ENCODE measurements at regions not wholly inside any gene's neighbourhood (a gene's known extent, or its start where the extent isn't known, plus 50 kb on each side); places are given as distances from the start of the nearest gene placed in this dataset.

DNA sequence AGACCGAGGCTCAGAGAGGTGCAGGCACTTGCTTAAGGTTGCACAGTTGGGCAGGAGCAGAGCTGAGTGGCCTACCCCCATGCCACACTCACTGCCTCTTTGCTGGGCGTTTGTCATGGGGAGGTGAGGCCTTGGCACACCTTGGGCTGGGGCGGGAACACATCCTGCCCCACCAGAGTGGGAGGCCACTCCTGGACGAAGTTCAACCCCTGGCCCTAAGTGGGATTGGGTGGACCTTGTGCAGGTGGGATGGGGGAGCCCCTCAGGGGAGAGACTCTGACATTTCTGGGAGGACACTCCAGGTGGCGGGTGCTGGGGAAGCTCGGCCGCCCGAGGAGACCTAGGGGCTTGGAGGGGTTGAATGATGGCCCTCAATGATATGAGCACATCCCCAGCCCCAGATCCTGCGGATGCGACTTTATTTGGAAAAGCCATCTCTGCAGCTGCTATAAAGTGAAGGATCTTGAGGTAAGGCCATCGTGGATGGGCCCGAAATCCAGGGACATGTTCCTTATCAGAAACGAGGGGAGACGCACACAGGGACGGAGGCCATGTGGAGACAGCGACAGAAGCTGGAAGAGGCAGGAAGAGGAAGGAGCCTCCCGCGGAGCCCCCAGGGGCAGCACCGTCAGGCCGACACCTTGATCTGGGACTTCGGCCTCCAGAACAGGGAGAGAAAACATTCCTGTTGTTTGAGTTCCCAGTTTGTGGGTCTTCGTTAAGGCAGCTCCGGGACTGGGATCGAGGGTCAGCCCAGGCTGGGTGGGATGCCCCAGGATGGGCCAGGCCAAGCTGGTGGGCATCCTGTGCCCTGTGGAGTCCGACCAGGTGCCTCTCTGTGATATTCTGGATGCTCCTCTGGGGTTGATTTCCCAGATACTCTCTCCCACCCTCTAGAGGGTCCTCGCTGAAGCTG lies 111.6 kb upstream of the LRPAP1 start:
- H3K27me3 Mint-ChIP-seq (ENCODE audit: insufficient read depth, low read depth) = peaks cover 7% of the 10 kb centered on the region
- no peak overlapping the region for H3K4me2 ChIP-seq

DNA sequence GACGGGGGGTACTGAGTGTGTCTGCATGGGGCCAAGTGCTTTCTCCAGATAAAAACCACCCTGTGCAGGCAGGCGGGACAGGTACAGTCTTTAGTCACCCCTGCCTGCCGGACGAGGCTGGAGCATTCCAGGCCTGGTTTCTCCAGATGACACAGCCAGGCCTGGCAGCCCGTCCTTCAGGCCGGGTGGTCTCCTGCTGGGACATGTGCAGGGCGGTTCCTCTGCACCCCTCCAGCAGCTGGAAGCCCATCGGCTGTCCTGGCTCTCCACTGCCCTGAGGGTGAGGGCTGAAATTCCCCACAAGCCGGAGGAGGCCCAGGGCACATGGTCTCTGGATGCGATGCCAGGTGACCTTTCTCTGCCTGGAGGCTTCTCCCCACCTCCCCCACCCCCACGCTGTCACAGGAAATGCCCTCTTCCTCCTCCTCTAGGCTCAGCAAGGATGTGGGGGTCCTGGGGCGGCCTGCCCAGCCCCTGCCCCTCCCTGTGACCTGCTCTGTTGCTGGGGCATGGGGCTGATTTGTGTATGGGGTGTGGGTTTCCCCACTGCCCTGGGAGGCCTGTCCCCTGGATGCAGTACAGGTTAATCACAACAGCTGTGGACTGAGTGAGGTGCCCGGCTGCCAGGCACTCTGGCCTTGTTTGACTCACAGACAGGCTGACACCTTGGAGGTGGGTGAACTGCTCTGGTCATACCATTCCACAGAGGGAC lies 110.7 kb upstream of the LRPAP1 start:
- Histone ChIP-seq H2AFZ (replicated peaks) (no peak overlapping the region), H3K36me3 (no peaks in the 10 kb centered on the region), H3K27me3 (no peaks in the 10 kb centered on the region), H3K9me3 (ENCODE audit: low read depth) (no peaks in the 10 kb centered on the region), H3K4me3 (no peak overlapping the region), H3K27ac (no peak overlapping the region), H3K4me2 (no peak overlapping the region), H3K9ac (no peak overlapping the region), H3K4me1 (no peaks in the 10 kb centered on the region), H3F3A (ENCODE audit: low read depth) (no peaks in the 10 kb centered on the region), H3K79me2 (ENCODE audit: low read depth) (no peaks in the 10 kb centered on the region), H4K20me1 (ENCODE audit: low read depth) (no peaks in the 10 kb centered on the region)
- Mint-ChIP-seq H3K9me3 (peaks cover 2% of the 10 kb centered on the region), H3K27me3 (ENCODE audit: insufficient read depth, low read depth) (peaks cover 7% of the 10 kb centered on the region), H3K36me3 (no peaks in the 10 kb centered on the region), H3K27ac (no peak overlapping the region), H3K4me3 (no peak overlapping the region), H3K4me1 (peaks cover 9% of the 10 kb centered on the region)
- DNase-seq (ENCODE audit: low spot score) = no peak
- no peak for TF ChIP-seq EZH2phosphoT487 (IDR thresholded peaks at IDR 0.05)
- no peak for TF ChIP-seq EZH2 (IDR thresholded peaks at IDR 0.05)
- TF ChIP-seq, protein P1, sequence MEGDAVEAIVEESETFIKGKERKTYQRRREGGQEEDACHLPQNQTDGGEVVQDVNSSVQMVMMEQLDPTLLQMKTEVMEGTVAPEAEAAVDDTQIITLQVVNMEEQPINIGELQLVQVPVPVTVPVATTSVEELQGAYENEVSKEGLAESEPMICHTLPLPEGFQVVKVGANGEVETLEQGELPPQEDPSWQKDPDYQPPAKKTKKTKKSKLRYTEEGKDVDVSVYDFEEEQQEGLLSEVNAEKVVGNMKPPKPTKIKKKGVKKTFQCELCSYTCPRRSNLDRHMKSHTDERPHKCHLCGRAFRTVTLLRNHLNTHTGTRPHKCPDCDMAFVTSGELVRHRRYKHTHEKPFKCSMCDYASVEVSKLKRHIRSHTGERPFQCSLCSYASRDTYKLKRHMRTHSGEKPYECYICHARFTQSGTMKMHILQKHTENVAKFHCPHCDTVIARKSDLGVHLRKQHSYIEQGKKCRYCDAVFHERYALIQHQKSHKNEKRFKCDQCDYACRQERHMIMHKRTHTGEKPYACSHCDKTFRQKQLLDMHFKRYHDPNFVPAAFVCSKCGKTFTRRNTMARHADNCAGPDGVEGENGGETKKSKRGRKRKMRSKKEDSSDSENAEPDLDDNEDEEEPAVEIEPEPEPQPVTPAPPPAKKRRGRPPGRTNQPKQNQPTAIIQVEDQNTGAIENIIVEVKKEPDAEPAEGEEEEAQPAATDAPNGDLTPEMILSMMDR (IDR thresholded peaks at IDR 0.05) = no peak

More for the DNA sequence above, 111.6 kb upstream of the LRPAP1 start:
- no peaks in the 10 kb centered on the region for H3K27me3 ChIP-seq
- Mint-ChIP-seq H3K36me3 (no peaks in the 10 kb centered on the region), H3K27ac (peak overlapping the region; percentile 84), H3K9me3 (peaks cover 2% of the 10 kb centered on the region), H3K4me1 (peaks cover 9% of the 10 kb centered on the region), H3K4me3 (no peak overlapping the region)
- H3K4me1 ChIP-seq = no peaks in the 10 kb centered on the region
- H3K4me3 ChIP-seq = no peak overlapping the region
- no peak overlapping the region for H3K27ac ChIP-seq
- H3K36me3 ChIP-seq = no peaks in the 10 kb centered on the region
- no peaks in the 10 kb centered on the region for H4K20me1 ChIP-seq (ENCODE audit: low read depth)
- no peaks in the 10 kb centered on the region for H3F3A ChIP-seq (ENCODE audit: low read depth)
- no peak for DNase-seq (ENCODE audit: low spot score)
- TF ChIP-seq EZH2phosphoT487 (IDR thresholded peaks at IDR 0.05) (no peak), EZH2 (IDR thresholded peaks at IDR 0.05) (no peak)
- TF ChIP-seq, protein P1 (IDR thresholded peaks at IDR 0.05) = no peak
- H3K9ac ChIP-seq = no peak overlapping the region
- no peak overlapping the region for H2AFZ ChIP-seq (replicated peaks)
- H3K79me2 ChIP-seq (ENCODE audit: low read depth) = no peaks in the 10 kb centered on the region
- no peaks in the 10 kb centered on the region for H3K9me3 ChIP-seq (ENCODE audit: low read depth)

DNA sequence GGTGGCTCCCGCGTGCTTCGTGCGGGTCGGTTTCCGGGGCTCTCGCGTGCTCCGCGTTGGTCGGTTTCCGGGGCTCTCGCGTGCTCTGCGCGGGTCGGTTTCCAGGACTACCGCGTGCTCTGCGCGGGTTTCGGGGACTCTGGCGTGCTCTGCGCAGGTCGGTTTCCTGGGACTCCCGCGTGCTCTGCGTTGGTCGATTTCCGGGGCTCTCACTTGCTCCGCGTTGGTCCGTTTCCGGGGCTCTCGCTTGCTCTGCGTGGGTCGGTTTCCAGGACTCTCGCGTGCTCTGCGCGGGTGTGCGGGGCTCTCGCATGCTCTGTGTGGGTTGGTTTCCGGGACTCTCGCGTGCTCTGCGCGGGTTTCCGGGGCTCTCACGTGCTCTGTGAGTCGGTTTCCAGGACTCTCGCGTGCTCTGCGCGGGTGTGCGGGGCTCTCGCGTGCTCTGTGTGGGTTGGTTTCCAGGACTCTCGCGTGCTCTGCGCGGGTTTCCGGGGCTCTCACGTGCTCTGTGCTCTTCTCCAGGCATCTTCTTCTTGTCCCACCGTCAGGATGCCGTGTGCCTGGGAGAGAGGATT lies 109.9 kb upstream of the LRPAP1 start:
- no peak overlapping the region for H3K4me2 ChIP-seq
- no peak for DNase-seq (ENCODE audit: low spot score)
- H3K27me3 ChIP-seq = no peaks in the 10 kb centered on the region
- H3K4me3 ChIP-seq = no peak overlapping the region
- no peaks in the 10 kb centered on the region for H3F3A ChIP-seq (ENCODE audit: low read depth)
- H3K36me3 ChIP-seq = no peaks in the 10 kb centered on the region
- no peak overlapping the region for H3K4me3 Mint-ChIP-seq
- no peak overlapping the region for H3K27ac Mint-ChIP-seq
- H4K20me1 ChIP-seq (ENCODE audit: low read depth) = no peaks in the 10 kb centered on the region
- H3K9me3 Mint-ChIP-seq = peaks cover 5% of the 10 kb centered on the region
- H3K4me1 ChIP-seq = no peaks in the 10 kb centered on the region
- no peaks in the 10 kb centered on the region for H3K79me2 ChIP-seq (ENCODE audit: low read depth)
- TF ChIP-seq EZH2phosphoT487 (IDR thresholded peaks at IDR 0.05) = no peak
- TF ChIP-seq, protein P1 (IDR thresholded peaks at IDR 0.05) = no peak
- TF ChIP-seq EZH2 (IDR thresholded peaks at IDR 0.05) = no peak
- no peak overlapping the region for H3K27ac ChIP-seq
- peaks cover 7% of the 10 kb centered on the region for H3K27me3 Mint-ChIP-seq (ENCODE audit: insufficient read depth, low read depth)
- no peak overlapping the region for H2AFZ ChIP-seq (replicated peaks)
- peaks cover 9% of the 10 kb centered on the region for H3K4me1 Mint-ChIP-seq
- H3K9me3 ChIP-seq (ENCODE audit: low read depth) = no peaks in the 10 kb centered on the region
- no peaks in the 10 kb centered on the region for H3K36me3 Mint-ChIP-seq
- H3K9ac ChIP-seq = no peak overlapping the region
